Liver (tissue), 3 donors: ENCODE measurements at regions not wholly inside any gene's neighbourhood (a gene's known extent, or its start where the extent isn't known, plus 50 kb on each side); places are given as distances from the start of the nearest gene placed in this dataset.

Experiments
- EGR1 ChIP-seq, 2 donors: IDR thresholded peaks; 2 replicates each; pipeline ENCODE4 v1.6.1; 2016 to 2018; ENCODE audit warnings: antibody characterized with exemption in 2 of 2, low read depth in 2 of 2
- FOXA1 ChIP-seq: IDR thresholded peaks from 2 replicates; pipeline ENCODE4 v1.6.1; 2016; ENCODE audit warnings: antibody characterized with exemption
- HNF4G ChIP-seq: IDR thresholded peaks from 2 replicates; pipeline ENCODE4 v1.6.1; 2016; ENCODE audit warnings: antibody characterized with exemption
- JUND ChIP-seq, 2 donors: IDR thresholded peaks; 2 replicates each; pipeline ENCODE4 v1.6.1; 2016; ENCODE audit warnings: antibody characterized with exemption in 2 of 2
- RAD21 ChIP-seq, 2 donors: IDR thresholded peaks; 2 replicates each; pipeline ENCODE4 v1.6.1; 2016; ENCODE audit warnings: antibody characterized with exemption in 2 of 2, mild to moderate bottlenecking in 2 of 2
- SP1 ChIP-seq: IDR thresholded peaks from 2 replicates; pipeline ENCODE4 v1.6.1; 2018; ENCODE audit warnings: antibody characterized with exemption, mild to moderate bottlenecking
- YY1 ChIP-seq: IDR thresholded peaks from 2 replicates; pipeline ENCODE4 v1.6.1; 2016; ENCODE audit warnings: antibody characterized with exemption, mild to moderate bottlenecking
- TF ChIP-seq, protein P1 (sequence below): fragments of 150-350 bp; IDR thresholded peaks from 2 replicates; pipeline ENCODE4 v1.5.1; 2017; ENCODE audit warnings: improper control_type of control experiment, low read depth, low read length; ENCODE audit not compliant: missing input control
- TF ChIP-seq, protein P2 (sequence below): IDR thresholded peaks from 2 replicates; pipeline ENCODE4 v1.6.1; 2016; ENCODE audit warnings: antibody characterized with exemption
- TF ChIP-seq, protein P3 (sequence below): IDR thresholded peaks from 2 replicates; pipeline ENCODE4 v1.6.1; 2016; ENCODE audit warnings: antibody characterized with exemption
- TF ChIP-seq, protein P4 (sequence below): IDR thresholded peaks from 2 replicates; pipeline ENCODE4 v1.6.1; 2016; ENCODE audit warnings: antibody characterized with exemption
- TF ChIP-seq, protein P5 (sequence below): IDR thresholded peaks from 2 replicates; pipeline ENCODE4 v1.6.1; 2016; ENCODE audit warnings: antibody characterized with exemption, mild to moderate bottlenecking
- donor health status: healthy.
- donor health status: healthy.

DNA sequence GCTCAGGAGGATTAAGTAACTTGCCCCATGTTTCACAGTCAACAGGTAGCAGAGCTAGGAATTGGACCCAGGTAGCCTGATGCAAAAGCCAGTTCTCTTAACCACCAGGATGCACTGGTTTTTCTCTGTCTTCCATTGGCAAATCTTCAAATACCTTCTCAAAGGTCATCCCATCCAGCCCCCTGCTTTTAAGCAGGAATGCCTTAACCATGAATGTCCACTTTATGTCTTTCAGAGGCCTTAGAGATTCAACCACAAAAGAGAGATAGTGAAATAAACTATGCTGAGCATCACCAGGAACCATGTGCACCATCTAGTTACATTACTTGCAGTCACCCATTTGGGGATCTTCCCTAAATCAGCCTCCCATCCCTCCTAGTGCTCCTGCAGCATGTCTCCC, 94.3 kb downstream of the C17orf67 start:
- TF ChIP-seq HNF4G (no peak), RAD21 (IDR thresholded peaks at IDR 0.05) (no peak), EGR1 (IDR thresholded peaks at IDR 0.05; ENCODE audit: low read depth in 2 of 2) (no peak), FOXA1 (no peak), YY1 (no peak), SP1 (no peak), JUND (IDR thresholded peaks at IDR 0.05) (no peak)
- TF ChIP-seq, protein P1, sequence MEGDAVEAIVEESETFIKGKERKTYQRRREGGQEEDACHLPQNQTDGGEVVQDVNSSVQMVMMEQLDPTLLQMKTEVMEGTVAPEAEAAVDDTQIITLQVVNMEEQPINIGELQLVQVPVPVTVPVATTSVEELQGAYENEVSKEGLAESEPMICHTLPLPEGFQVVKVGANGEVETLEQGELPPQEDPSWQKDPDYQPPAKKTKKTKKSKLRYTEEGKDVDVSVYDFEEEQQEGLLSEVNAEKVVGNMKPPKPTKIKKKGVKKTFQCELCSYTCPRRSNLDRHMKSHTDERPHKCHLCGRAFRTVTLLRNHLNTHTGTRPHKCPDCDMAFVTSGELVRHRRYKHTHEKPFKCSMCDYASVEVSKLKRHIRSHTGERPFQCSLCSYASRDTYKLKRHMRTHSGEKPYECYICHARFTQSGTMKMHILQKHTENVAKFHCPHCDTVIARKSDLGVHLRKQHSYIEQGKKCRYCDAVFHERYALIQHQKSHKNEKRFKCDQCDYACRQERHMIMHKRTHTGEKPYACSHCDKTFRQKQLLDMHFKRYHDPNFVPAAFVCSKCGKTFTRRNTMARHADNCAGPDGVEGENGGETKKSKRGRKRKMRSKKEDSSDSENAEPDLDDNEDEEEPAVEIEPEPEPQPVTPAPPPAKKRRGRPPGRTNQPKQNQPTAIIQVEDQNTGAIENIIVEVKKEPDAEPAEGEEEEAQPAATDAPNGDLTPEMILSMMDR, result no peak
- TF ChIP-seq, protein P2, sequence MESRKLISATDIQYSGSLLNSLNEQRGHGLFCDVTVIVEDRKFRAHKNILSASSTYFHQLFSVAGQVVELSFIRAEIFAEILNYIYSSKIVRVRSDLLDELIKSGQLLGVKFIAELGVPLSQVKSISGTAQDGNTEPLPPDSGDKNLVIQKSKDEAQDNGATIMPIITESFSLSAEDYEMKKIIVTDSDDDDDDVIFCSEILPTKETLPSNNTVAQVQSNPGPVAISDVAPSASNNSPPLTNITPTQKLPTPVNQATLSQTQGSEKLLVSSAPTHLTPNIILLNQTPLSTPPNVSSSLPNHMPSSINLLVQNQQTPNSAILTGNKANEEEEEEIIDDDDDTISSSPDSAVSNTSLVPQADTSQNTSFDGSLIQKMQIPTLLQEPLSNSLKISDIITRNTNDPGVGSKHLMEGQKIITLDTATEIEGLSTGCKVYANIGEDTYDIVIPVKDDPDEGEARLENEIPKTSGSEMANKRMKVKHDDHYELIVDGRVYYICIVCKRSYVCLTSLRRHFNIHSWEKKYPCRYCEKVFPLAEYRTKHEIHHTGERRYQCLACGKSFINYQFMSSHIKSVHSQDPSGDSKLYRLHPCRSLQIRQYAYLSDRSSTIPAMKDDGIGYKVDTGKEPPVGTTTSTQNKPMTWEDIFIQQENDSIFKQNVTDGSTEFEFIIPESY, result no peak
- TF ChIP-seq, protein P3, sequence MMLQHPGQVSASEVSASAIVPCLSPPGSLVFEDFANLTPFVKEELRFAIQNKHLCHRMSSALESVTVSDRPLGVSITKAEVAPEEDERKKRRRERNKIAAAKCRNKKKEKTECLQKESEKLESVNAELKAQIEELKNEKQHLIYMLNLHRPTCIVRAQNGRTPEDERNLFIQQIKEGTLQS, result no peak
- TF ChIP-seq, protein P4, sequence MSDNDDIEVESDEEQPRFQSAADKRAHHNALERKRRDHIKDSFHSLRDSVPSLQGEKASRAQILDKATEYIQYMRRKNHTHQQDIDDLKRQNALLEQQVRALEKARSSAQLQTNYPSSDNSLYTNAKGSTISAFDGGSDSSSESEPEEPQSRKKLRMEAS, result no peak
- TF ChIP-seq, protein P5, sequence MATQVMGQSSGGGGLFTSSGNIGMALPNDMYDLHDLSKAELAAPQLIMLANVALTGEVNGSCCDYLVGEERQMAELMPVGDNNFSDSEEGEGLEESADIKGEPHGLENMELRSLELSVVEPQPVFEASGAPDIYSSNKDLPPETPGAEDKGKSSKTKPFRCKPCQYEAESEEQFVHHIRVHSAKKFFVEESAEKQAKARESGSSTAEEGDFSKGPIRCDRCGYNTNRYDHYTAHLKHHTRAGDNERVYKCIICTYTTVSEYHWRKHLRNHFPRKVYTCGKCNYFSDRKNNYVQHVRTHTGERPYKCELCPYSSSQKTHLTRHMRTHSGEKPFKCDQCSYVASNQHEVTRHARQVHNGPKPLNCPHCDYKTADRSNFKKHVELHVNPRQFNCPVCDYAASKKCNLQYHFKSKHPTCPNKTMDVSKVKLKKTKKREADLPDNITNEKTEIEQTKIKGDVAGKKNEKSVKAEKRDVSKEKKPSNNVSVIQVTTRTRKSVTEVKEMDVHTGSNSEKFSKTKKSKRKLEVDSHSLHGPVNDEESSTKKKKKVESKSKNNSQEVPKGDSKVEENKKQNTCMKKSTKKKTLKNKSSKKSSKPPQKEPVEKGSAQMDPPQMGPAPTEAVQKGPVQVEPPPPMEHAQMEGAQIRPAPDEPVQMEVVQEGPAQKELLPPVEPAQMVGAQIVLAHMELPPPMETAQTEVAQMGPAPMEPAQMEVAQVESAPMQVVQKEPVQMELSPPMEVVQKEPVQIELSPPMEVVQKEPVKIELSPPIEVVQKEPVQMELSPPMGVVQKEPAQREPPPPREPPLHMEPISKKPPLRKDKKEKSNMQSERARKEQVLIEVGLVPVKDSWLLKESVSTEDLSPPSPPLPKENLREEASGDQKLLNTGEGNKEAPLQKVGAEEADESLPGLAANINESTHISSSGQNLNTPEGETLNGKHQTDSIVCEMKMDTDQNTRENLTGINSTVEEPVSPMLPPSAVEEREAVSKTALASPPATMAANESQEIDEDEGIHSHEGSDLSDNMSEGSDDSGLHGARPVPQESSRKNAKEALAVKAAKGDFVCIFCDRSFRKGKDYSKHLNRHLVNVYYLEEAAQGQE, result no peak
